GM23338 (cell line): ENCODE measurements at regions not wholly inside any gene's neighbourhood (a gene's known extent, or its start where the extent isn't known, plus 50 kb on each side); places are given as distances from the start of the nearest gene placed in this dataset.
A peak's percentile ranks its signal among the peaks of the same experiment; 100 is the strongest.

ENCODE experiments used
- ATAC-seq: fragments of 200-7000 bp; cut with Tn5 transposase; 3 replicates; pipeline ENCODE4 v1.9.1; 2020
- DNase-seq: peaks from one replicate; pipeline ENCODE4 v3.0.0-alpha.2; 2015; ENCODE audit warnings: low spot score
- H2AFZ ChIP-seq: fragments of 200-600 bp; sonication (generic); 2 replicates; pipeline ENCODE4 v1.8.0; 2016; ENCODE audit warnings: antibody characterized with exemption, mild to moderate bottlenecking, moderate library complexity
- H3F3A ChIP-seq: fragments of 200-600 bp; sonication (generic); replicated peaks from 2 replicates; pipeline ENCODE4 v1.8.0; 2017; ENCODE audit warnings: antibody characterized with exemption, mixed run types, low read depth
- H3K27ac ChIP-seq: fragments of 200-600 bp; sonication (generic); 2 replicates; pipeline ENCODE4 v1.6.1; 2016; ENCODE audit warnings: low read depth
- H3K27me3 ChIP-seq: fragments of 200-600 bp; sonication (generic); 2 replicates; pipeline ENCODE4 v1.8.0; 2016; ENCODE audit warnings: mild to moderate bottlenecking, mixed run types, moderate library complexity; ENCODE audit not compliant: insufficient read depth
- H3K36me3 ChIP-seq: fragments of 200-600 bp; sonication (generic); 2 replicates; pipeline ENCODE4 v1.8.0; 2016; ENCODE audit warnings: mild to moderate bottlenecking; ENCODE audit not compliant: insufficient read depth
- H3K4me1 ChIP-seq: fragments of 200-600 bp; sonication (generic); 2 replicates; pipeline ENCODE4 v1.8.0; 2016; ENCODE audit warnings: mild to moderate bottlenecking, moderate library complexity; ENCODE audit not compliant: insufficient read depth
- H3K4me2 ChIP-seq: fragments of 200-600 bp; sonication (generic); 2 replicates; pipeline ENCODE4 v1.7.1; 2017; ENCODE audit warnings: mixed run types
- H3K4me3 ChIP-seq: fragments of 200-600 bp; sonication (generic); 2 replicates; pipeline ENCODE4 v1.6.1; 2016; ENCODE audit warnings: mixed run types
- H3K79me2 ChIP-seq: fragments of 200-600 bp; sonication (generic); replicated peaks from 2 replicates; pipeline ENCODE4 v1.8.0; 2017; ENCODE audit warnings: mild to moderate bottlenecking; ENCODE audit not compliant: insufficient read depth
- H3K9me2 ChIP-seq: fragments of 200-600 bp; sonication (generic); 2 replicates; pipeline ENCODE4 v1.8.0; 2017; ENCODE audit not compliant: insufficient read depth
- H4K20me1 ChIP-seq: fragments of 200-600 bp; sonication (generic); replicated peaks from 2 replicates; pipeline ENCODE4 v1.8.0; 2017; ENCODE audit warnings: mild to moderate bottlenecking; ENCODE audit not compliant: insufficient read depth
- H3K27ac Mint-ChIP-seq: 2 replicates; pipeline ENCODE4 v1.8.0; 2020; ENCODE audit warnings: inconsistent platforms, mild to moderate bottlenecking, moderate library complexity, mixed read lengths
- H3K27me3 Mint-ChIP-seq: 3 replicates; pipeline ENCODE4 v1.8.0; 2022; ENCODE audit warnings: low read depth, mild to moderate bottlenecking, moderate library complexity, mixed read lengths, inconsistent platforms; ENCODE audit not compliant: insufficient read depth, poor library complexity
- H3K36me3 Mint-ChIP-seq: 3 replicates; pipeline ENCODE4 v1.8.0; 2021; ENCODE audit warnings: low read depth, mild to moderate bottlenecking, inconsistent platforms, moderate library complexity, mixed read lengths
- H3K4me1 Mint-ChIP-seq: 3 replicates; pipeline ENCODE4 v1.8.0; 2020; ENCODE audit warnings: mild to moderate bottlenecking, inconsistent platforms, mixed read lengths
- H3K4me3 Mint-ChIP-seq: 3 replicates; pipeline ENCODE4 v1.8.0; 2021; ENCODE audit warnings: moderate library complexity, mild to moderate bottlenecking, inconsistent platforms, mixed read lengths
- H3K9me3 Mint-ChIP-seq: 3 replicates; pipeline ENCODE4 v1.8.0; 2020; ENCODE audit warnings: moderate library complexity, mild to moderate bottlenecking, inconsistent platforms, mixed read lengths
- CREB1 ChIP-seq: fragments of 250-450 bp; sonication (Bioruptor Pico); IDR thresholded peaks from 2 replicates; pipeline ENCODE4 v1.5.0; 2020; ENCODE audit warnings: low read depth, mild to moderate bottlenecking, moderate library complexity
- CTCF ChIP-seq, 2 experiments: fragments of 200-600 bp in 1 of 2; sonication (generic) in 1 of 2; conservative IDR thresholded peaks; 2 replicates each; pipeline versions ENCODE4 v1.5.1 to v1.6.1; 2016 to 2017; ENCODE audit warnings: antibody characterized with exemption in 2 of 2, low read depth in 2 of 2, mild to moderate bottlenecking in 2 of 2, moderate library complexity in 1 of 2
- ETS1 ChIP-seq: IDR thresholded peaks from 2 replicates; pipeline ENCODE4 v1.6.1; 2016; ENCODE audit warnings: antibody characterized with exemption
- JUNB ChIP-seq: IDR thresholded peaks from one replicate; pipeline ENCODE4 v1.6.1; 2016; ENCODE audit warnings: antibody characterized with exemption; ENCODE audit not compliant: unreplicated experiment
- NANOG ChIP-seq: IDR thresholded peaks from 2 replicates; pipeline ENCODE4 v1.6.1; 2016; ENCODE audit warnings: antibody characterized with exemption, borderline replicate concordance
- POLR2AphosphoS5 ChIP-seq: IDR thresholded peaks from 2 replicates; pipeline ENCODE4 v1.6.1; 2016; ENCODE audit warnings: antibody characterized with exemption, low read depth
- STAT1 ChIP-seq: IDR thresholded peaks from one replicate; pipeline ENCODE4 v1.6.1; 2016; ENCODE audit warnings: antibody characterized with exemption; ENCODE audit not compliant: unreplicated experiment
- ZNF331 ChIP-seq: fragments of 250-450 bp; sonication (Bioruptor Pico); IDR thresholded peaks from 2 replicates; pipeline ENCODE4 v1.5.0; 2020; ENCODE audit warnings: low read depth, mild to moderate bottlenecking, moderate library complexity
- TF ChIP-seq, protein P1 (sequence below): fragments of 250-450 bp; sonication (Bioruptor Pico); IDR thresholded peaks from 2 replicates; pipeline ENCODE4 v1.5.0; 2020; ENCODE audit warnings: mild to moderate bottlenecking, moderate library complexity

DNA sequence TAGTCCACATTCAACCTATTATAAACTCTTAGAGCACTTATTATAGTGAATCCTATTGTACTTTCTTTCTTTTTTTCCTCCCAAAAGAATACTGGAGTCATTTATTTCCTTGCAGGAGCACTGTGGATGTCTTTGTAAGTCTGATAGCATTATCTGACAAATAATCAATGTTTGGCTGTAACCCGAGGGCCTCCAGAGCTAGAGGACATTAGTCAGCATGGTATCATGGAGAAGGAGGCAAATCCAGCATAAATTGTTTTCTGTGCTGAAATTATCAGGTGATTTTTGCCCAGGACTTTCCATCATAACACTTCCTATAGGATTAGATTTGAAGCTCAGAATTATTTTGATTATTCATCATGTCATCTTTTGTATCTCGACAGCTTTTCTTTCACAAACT lies 551.0 kb downstream of the ZNF608 start (continued):
- TF ChIP-seq, protein P1, sequence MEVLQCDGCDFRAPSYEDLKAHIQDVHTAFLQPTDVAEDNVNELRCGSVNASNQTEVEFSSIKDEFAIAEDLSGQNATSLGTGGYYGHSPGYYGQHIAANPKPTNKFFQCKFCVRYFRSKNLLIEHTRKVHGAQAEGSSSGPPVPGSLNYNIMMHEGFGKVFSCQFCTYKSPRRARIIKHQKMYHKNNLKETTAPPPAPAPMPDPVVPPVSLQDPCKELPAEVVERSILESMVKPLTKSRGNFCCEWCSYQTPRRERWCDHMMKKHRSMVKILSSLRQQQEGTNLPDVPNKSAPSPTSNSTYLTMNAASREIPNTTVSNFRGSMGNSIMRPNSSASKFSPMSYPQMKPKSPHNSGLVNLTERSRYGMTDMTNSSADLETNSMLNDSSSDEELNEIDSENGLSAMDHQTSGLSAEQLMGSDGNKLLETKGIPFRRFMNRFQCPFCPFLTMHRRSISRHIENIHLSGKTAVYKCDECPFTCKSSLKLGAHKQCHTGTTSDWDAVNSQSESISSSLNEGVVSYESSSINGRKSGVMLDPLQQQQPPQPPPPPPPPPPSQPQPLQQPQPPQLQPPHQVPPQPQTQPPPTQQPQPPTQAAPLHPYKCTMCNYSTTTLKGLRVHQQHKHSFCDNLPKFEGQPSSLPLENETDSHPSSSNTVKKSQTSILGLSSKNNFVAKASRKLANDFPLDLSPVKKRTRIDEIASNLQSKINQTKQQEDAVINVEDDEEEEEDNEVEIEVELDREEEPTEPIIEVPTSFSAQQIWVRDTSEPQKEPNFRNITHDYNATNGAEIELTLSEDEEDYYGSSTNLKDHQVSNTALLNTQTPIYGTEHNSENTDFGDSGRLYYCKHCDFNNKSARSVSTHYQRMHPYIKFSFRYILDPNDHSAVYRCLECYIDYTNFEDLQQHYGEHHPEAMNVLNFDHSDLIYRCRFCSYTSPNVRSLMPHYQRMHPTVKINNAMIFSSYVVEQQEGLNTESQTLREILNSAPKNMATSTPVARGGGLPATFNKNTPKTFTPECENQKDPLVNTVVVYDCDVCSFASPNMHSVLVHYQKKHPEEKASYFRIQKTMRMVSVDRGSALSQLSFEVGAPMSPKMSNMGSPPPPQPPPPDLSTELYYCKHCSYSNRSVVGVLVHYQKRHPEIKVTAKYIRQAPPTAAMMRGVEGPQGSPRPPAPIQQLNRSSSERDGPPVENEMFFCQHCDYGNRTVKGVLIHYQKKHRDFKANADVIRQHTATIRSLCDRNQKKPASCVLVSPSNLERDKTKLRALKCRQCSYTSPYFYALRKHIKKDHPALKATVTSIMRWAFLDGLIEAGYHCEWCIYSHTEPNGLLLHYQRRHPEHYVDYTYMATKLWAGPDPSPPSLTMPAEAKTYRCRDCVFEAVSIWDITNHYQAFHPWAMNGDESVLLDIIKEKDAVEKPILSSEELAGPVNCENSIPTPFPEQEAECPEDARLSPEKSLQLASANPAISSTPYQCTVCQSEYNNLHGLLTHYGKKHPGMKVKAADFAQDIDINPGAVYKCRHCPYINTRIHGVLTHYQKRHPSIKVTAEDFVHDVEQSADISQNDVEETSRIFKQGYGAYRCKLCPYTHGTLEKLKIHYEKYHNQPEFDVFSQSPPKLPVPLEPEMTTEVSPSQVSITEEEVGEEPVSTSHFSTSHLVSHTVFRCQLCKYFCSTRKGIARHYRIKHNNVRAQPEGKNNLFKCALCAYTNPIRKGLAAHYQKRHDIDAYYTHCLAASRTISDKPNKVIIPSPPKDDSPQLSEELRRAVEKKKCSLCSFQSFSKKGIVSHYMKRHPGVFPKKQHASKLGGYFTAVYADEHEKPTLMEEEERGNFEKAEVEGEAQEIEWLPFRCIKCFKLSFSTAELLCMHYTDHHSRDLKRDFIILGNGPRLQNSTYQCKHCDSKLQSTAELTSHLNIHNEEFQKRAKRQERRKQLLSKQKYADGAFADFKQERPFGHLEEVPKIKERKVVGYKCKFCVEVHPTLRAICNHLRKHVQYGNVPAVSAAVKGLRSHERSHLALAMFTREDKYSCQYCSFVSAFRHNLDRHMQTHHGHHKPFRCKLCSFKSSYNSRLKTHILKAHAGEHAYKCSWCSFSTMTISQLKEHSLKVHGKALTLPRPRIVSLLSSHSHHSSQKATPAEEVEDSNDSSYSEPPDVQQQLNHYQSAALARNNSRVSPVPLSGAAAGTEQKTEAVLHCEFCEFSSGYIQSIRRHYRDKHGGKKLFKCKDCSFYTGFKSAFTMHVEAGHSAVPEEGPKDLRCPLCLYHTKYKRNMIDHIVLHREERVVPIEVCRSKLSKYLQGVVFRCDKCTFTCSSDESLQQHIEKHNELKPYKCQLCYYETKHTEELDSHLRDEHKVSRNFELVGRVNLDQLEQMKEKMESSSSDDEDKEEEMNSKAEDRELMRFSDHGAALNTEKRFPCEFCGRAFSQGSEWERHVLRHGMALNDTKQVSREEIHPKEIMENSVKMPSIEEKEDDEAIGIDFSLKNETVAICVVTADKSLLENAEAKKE: no peak
- no peak for TF ChIP-seq NANOG
- no peak for TF ChIP-seq ETS1
- no peak for TF ChIP-seq POLR2AphosphoS5
- TF ChIP-seq CREB1 (CRISPR knock-in tag): no peak
- TF ChIP-seq JUNB: no peak

GRCh38 chr5:124194282-124194681 lies 552.2 kb downstream of the ZNF608 start:
- peak overlapping the region; percentile 60; the same call in 1 of the 2 replicates for H2AFZ ChIP-seq
- H3K27ac Mint-ChIP-seq: no peak overlapping the region
- ATAC-seq (no peak), DNase-seq (no peak)
- H3K36me3 ChIP-seq: no peaks in the 10 kb centered on the region
- 0 out of 2 replicates have a peak, but pooled peaks cover 5% of the 10 kb centered on the region for H3K4me1 ChIP-seq
- no peaks in the 10 kb centered on the region for H3K27me3 ChIP-seq
- no peaks in the 10 kb centered on the region; the same call in 1 of the 2 replicates for H3K9me2 ChIP-seq
- no peak overlapping the region for H3K4me3 ChIP-seq
- no peaks in the 10 kb centered on the region for H4K20me1 ChIP-seq
- H3K4me2 ChIP-seq: no peak overlapping the region
- H3K4me3 Mint-ChIP-seq: no peak overlapping the region
- H3K79me2 ChIP-seq: no peaks in the 10 kb centered on the region
- H3F3A ChIP-seq: no peaks in the 10 kb centered on the region
- peaks cover 2% of the 10 kb centered on the region for H3K27me3 Mint-ChIP-seq
- H3K36me3 Mint-ChIP-seq: peaks cover 3% of the 10 kb centered on the region; the same call in 1 of the 3 replicates
- H3K4me1 Mint-ChIP-seq: no peaks in the 10 kb centered on the region; the same call in 2 of the 3 replicates
- peaks cover 3% of the 10 kb centered on the region for H3K9me3 Mint-ChIP-seq
- H3K27ac ChIP-seq: no peak overlapping the region
- TF ChIP-seq NANOG: no peak
- no peak for TF ChIP-seq ZNF331 (CRISPR knock-in tag)
- TF ChIP-seq CTCF (conservative IDR thresholded peaks at IDR 0.05; ENCODE audit: low read depth in 2 of 2): no peak
- no peak for TF ChIP-seq JUNB
- TF ChIP-seq CREB1 (CRISPR knock-in tag): no peak
- TF ChIP-seq STAT1: no peak
